ENCODE measurements at regions not wholly inside any gene's neighbourhood (a gene's known extent, or its start where the extent isn't known, plus 50 kb on each side); places are given as distances from the start of the nearest gene placed in this dataset.

DNA sequence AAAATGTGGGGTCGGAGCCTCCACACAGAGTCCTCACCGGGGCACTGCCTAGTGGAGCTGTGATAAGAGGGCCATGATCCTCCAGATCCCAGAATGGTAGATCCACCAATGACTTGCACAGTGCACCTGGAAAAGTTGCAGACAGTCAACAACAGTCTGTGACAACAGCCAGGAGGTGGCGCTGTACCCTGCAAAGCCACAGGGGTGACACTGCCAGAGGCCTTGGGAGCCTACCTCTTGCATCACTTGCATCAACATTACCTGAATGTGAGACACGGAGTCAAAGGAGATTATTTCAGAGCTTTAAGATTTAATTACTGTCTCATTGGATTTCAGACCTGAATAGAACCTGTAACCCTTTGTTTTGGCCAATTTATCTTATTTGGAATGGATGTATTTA, 614.1 kb upstream of the CDH9 start:
- CTCF ChIA-PET: no interaction called here
- Histone ChIP-seq H3K27me3 (ENCODE audit: control insufficient read depth, insufficient read depth, low read length) (no peaks in the 10 kb centered on the region), H3K9me3 (ENCODE audit: control insufficient read depth, insufficient read depth, low read length) (peaks cover 8% of the 10 kb centered on the region), H3K4me3 (ENCODE audit: low read depth, low read length) (no peak overlapping the region), H3K27ac (ENCODE audit: low read depth, low read length) (no peak overlapping the region)
- no peak for DNase-seq (ENCODE audit: low read depth, low spot score)
- TF ChIP-seq, protein P1, sequence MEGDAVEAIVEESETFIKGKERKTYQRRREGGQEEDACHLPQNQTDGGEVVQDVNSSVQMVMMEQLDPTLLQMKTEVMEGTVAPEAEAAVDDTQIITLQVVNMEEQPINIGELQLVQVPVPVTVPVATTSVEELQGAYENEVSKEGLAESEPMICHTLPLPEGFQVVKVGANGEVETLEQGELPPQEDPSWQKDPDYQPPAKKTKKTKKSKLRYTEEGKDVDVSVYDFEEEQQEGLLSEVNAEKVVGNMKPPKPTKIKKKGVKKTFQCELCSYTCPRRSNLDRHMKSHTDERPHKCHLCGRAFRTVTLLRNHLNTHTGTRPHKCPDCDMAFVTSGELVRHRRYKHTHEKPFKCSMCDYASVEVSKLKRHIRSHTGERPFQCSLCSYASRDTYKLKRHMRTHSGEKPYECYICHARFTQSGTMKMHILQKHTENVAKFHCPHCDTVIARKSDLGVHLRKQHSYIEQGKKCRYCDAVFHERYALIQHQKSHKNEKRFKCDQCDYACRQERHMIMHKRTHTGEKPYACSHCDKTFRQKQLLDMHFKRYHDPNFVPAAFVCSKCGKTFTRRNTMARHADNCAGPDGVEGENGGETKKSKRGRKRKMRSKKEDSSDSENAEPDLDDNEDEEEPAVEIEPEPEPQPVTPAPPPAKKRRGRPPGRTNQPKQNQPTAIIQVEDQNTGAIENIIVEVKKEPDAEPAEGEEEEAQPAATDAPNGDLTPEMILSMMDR (IDR thresholded peaks at IDR 0.05; ENCODE audit: low read depth, low read length): no peak
- POLR2A ChIA-PET: no interaction called here

DNA sequence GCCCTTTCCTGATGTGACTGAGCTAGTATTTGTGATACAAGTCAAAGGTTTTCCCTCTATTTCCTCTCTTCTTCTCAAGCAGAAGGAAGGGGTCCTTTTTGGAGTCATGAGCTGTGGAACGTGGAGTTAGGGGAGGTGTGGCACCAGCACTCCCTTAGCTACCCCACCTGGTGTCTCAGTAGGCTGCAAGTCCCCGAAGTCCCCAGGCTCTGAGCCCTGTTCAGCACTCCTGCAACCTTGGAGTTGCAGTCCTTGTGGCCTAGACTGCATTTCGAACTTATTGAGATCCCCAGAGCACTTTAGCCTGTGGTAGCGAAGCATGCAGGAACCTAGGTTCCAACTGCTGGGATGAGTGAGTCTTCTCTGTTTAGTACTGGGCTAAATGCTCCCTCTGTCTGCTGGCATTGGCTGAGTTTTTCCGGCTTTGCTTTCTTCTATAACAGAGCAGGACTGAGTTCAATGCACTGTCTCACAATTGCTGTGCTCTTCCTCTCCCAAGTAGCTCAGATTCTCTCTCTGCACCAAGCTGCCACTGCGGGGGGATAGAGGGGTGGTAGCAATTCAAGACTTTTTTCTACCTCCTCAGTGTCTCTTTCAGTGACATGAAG, 600.7 kb upstream of the CDH9 start:
- Histone ChIP-seq H3K27ac (ENCODE audit: low read depth, low read length) (no peak overlapping the region), H3K27me3 (ENCODE audit: control insufficient read depth, insufficient read depth, low read length) (no peaks in the 10 kb centered on the region), H3K9me3 (ENCODE audit: control insufficient read depth, insufficient read depth, low read length) (peaks cover 20% of the 10 kb centered on the region), H3K4me3 (ENCODE audit: low read depth, low read length) (no peak overlapping the region)
- DNase-seq (ENCODE audit: low read depth, low spot score): no peak
- ChIA-PET CTCF (no interaction called here), POLR2A (no interaction called here)
- TF ChIP-seq, protein P1 (IDR thresholded peaks at IDR 0.05; ENCODE audit: low read depth, low read length): no peak

DNA sequence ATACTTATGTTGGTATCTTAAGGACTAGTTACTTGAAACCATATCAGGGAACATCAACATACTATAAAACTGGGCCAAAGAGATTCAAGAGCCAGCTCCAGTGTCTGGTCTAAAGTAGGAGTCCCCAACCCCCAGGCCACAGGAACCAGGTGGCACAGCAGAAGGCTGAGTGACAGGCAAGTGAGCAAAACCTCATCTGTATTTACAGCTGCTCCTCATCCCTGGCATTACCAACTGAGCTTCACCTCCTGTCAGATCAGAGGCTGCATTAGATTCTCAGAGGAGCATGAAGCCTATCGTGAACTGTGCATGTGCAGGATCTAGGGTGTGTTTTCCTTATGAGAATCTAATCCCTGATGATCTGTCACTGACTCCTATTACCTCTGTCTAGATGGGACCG, 581.6 kb upstream of the CDH9 start:
- POLR2A ChIA-PET: no interaction called here

DNA sequence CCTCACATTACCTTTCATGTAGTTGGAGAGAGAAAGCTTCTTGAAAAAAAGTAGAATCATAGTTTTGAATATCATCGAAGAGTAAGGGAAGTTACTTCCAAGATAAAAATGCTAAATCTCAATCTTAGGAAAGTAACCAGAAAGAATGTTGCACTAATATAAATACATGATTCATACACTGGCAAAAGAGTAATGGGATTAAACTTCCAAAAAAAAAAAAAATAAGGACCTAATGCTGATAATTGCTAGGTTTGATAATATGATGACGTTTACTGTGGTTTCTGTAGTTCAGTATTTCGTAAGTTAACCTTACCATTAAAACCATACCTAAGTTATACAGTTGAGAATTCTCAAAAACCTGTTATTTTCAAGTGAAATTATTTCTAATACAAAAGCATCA, 573.8 kb upstream of the CDH9 start:
- DNase-seq (ENCODE audit: low read depth, low spot score): no peak
- ChIA-PET CTCF (no interaction called here), POLR2A (no interaction called here)
- Histone ChIP-seq H3K4me3 (ENCODE audit: low read depth, low read length) (no peak overlapping the region), H3K27me3 (ENCODE audit: control insufficient read depth, insufficient read depth, low read length) (no peaks in the 10 kb centered on the region), H3K27ac (ENCODE audit: low read depth, low read length) (no peak overlapping the region), H3K9me3 (ENCODE audit: control insufficient read depth, insufficient read depth, low read length) (peaks cover 9% of the 10 kb centered on the region; the same call in 1 of the 2 replicates)
- TF ChIP-seq, protein P1 (IDR thresholded peaks at IDR 0.05; ENCODE audit: low read depth, low read length): no peak

More for the DNA sequence above, 581.6 kb upstream of the CDH9 start:
- no peak overlapping the region for H3K4me3 ChIP-seq (ENCODE audit: low read depth, low read length)
- H3K27ac ChIP-seq (ENCODE audit: low read depth, low read length): no peak overlapping the region
- TF ChIP-seq, protein P1 (IDR thresholded peaks at IDR 0.05; ENCODE audit: low read depth, low read length): no peak
- no peak for DNase-seq (ENCODE audit: low read depth, low spot score)
- CTCF ChIA-PET: no interaction called here
- peaks cover 10% of the 10 kb centered on the region for H3K9me3 ChIP-seq (ENCODE audit: control insufficient read depth, insufficient read depth, low read length)
- no peaks in the 10 kb centered on the region for H3K27me3 ChIP-seq (ENCODE audit: control insufficient read depth, insufficient read depth, low read length)

DNA sequence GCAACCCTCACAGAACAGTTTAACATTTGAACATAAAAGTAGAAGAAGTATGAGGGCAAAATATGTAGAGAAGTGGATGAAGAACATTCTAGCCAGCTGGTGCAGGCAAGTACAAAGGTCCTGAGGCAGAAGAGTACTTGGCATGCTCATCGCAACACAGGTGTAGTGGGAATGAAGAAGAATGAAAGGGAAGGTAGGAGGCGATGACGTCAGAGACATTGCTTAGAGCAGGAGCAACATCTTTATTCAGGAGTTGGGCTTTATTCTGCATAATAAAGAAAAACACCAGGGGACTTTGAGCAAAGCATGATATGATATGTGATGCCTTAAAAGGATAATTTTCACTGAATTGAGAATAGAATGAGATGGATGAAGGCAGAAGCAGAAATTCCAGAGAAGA, 570.6 kb upstream of the CDH9 start:
- no peak overlapping the region for H3K27ac ChIP-seq (ENCODE audit: low read depth, low read length)
- H3K9me3 ChIP-seq (ENCODE audit: control insufficient read depth, insufficient read depth, low read length): peaks cover 4% of the 10 kb centered on the region; the same call in 1 of the 2 replicates
- ChIA-PET CTCF (no interaction called here), POLR2A (no interaction called here)
- no peak overlapping the region for H3K4me3 ChIP-seq (ENCODE audit: low read depth, low read length)
- no peak for DNase-seq (ENCODE audit: low read depth, low spot score)
- TF ChIP-seq, protein P1 (IDR thresholded peaks at IDR 0.05; ENCODE audit: low read depth, low read length): no peak
- no peaks in the 10 kb centered on the region for H3K27me3 ChIP-seq (ENCODE audit: control insufficient read depth, insufficient read depth, low read length)
